ENCODE measurements at regions not wholly inside any gene's neighbourhood (a gene's known extent, or its start where the extent isn't known, plus 50 kb on each side); places are given as distances from the start of the nearest gene placed in this dataset.

GRCh38 chr12:67789266-67789665, 140.7 kb downstream of the DYRK2 start:
- no peak for TF ChIP-seq CTCF (IDR thresholded peaks at IDR 0.05)
- TF ChIP-seq EP300 (IDR thresholded peaks at IDR 0.05): no peak

Data from esophagus muscularis mucosa (tissue), 3 donors.